Caco-2 (cell line): ENCODE measurements at regions not wholly inside any gene's neighbourhood (a gene's known extent, or its start where the extent isn't known, plus 50 kb on each side); places are given as distances from the start of the nearest gene placed in this dataset.

ENCODE experiments used
- BruUV-seq: library from RNA; stranded (reverse); fragments of 400-500 nt; replicated peaks from 2 replicates; lab custom pipeline; 2021; lab: Mats Ljungman, UMichigan
- CTCF ChIA-PET: fragments of 300-600 bp; sonication (Branson Sonifier 250); formaldehyde crosslinking; loops from one replicate; lab custom pipeline; 2022; ENCODE audit warnings: antibody characterized with exemption; lab: Charles Lee
- POLR2A ChIA-PET: fragments of 300-600 bp; sonication (Branson Sonifier 250); formaldehyde crosslinking; loops from one replicate; lab custom pipeline; 2022; ENCODE audit warnings: antibody characterized with exemption; lab: Charles Lee
- DNase-seq, 2 experiments: peaks; one replicate each; pipeline versions ENCODE4 v3.0.0 to v3.0.0-alpha.2; 2020 to 2022
- H3K27me3 ChIP-seq: replicated peaks from 2 replicates; pipeline ENCODE4 v1.6.0; 2011; ENCODE audit warnings: low read length; ENCODE audit not compliant: control insufficient read depth, insufficient read depth
- H3K36me3 ChIP-seq: 2 replicates; pipeline ENCODE4 v1.5.1; 2011; ENCODE audit warnings: low read length; ENCODE audit not compliant: control insufficient read depth, insufficient read depth
- H3K4me1 ChIP-seq: fragments of 250-450 bp; sonication (Bioruptor Pico); 2 replicates; pipeline ENCODE4 v1.5.1; 2020; ENCODE audit warnings: mild to moderate bottlenecking
- H3K4me3 ChIP-seq: 2 replicates; pipeline ENCODE4 v1.5.1; 2011; ENCODE audit warnings: low read depth, mild to moderate bottlenecking, control low read depth, low read length
- H3K9me3 ChIP-seq: fragments of 250-450 bp; sonication (Bioruptor Pico); 2 replicates; pipeline ENCODE4 v1.5.1; 2020; ENCODE audit warnings: mild to moderate bottlenecking, moderate library complexity
- H3K27ac Mint-ChIP-seq: one replicate; pipeline ENCODE4 v1.8.0; 2022; ENCODE audit warnings: mixed read lengths; ENCODE audit not compliant: unreplicated experiment
- H3K27me3 Mint-ChIP-seq: one replicate; pipeline ENCODE4 v1.8.0; 2022; ENCODE audit warnings: mixed read lengths; ENCODE audit not compliant: insufficient read depth, unreplicated experiment
- H3K36me3 Mint-ChIP-seq: one replicate; pipeline ENCODE4 v1.8.0; 2022; ENCODE audit warnings: mild to moderate bottlenecking, mixed read lengths; ENCODE audit not compliant: insufficient read depth, unreplicated experiment
- H3K4me1 Mint-ChIP-seq: one replicate; pipeline ENCODE4 v1.8.0; 2022; ENCODE audit warnings: low read depth, mixed read lengths; ENCODE audit not compliant: unreplicated experiment
- H3K4me3 Mint-ChIP-seq: one replicate; pipeline ENCODE4 v1.8.0; 2022; ENCODE audit warnings: mild to moderate bottlenecking, moderate library complexity, mixed read lengths; ENCODE audit not compliant: unreplicated experiment
- H3K9me3 Mint-ChIP-seq: one replicate; pipeline ENCODE4 v1.8.0; 2022; ENCODE audit warnings: mixed read lengths; ENCODE audit not compliant: unreplicated experiment
- intact Hi-C: fragments of 100-400 bp; cut with micrococcal nuclease; formaldehyde crosslinking; loops from one replicate; pipeline ENCODE4 v1.10.0; 2022; ENCODE audit not compliant: unreplicated experiment
- TF ChIP-seq, protein P1 (sequence below), 2 experiments: fragments of 200-600 bp in 1 of 2; IDR thresholded peaks; 1 replicate in 1 of 2; 2 replicates in 1 of 2; pipeline versions ENCODE4 v1.5.1 to v1.8.0; 2011 to 2022; ENCODE audit warnings: antibody characterized with exemption in 1 of 2, control low read depth in 1 of 2, inconsistent platforms in 1 of 2, low read depth in 1 of 2, low read length in 1 of 2, mild to moderate bottlenecking in 1 of 2, moderate library complexity in 1 of 2; ENCODE audit not compliant: insufficient read depth in 1 of 2, severe bottlenecking in 1 of 2, unreplicated experiment in 1 of 2

GRCh38 chr3:168881804-168882203 lies 781.7 kb downstream of the MECOM start:
- POLR2A ChIA-PET: no interaction called here
- CTCF ChIA-PET: no interaction called here

GRCh38 chr3:168878655-168879054 lies 782.9 kb upstream of the GOLIM4 start:
- H3K4me3 ChIP-seq: no peak overlapping the region
- CTCF ChIA-PET: no interaction called here

More at GRCh38 chr3:168881804-168882203, 781.7 kb downstream of the MECOM start:
- Histone ChIP-seq H3K4me3 (no peak overlapping the region), H3K27me3 (no peaks in the 10 kb centered on the region), H3K36me3 (no peaks in the 10 kb centered on the region), H3K9me3 (no peaks in the 10 kb centered on the region), H3K4me1 (peaks cover 14% of the 10 kb centered on the region)
- Mint-ChIP-seq H3K36me3 (no peaks in the 10 kb centered on the region), H3K4me3 (no peak overlapping the region), H3K27ac (no peak overlapping the region), H3K9me3 (no peaks in the 10 kb centered on the region), H3K4me1 (peaks cover 9% of the 10 kb centered on the region), H3K27me3 (no peaks in the 10 kb centered on the region)
- no TSS peak for BruUV-seq
- no peak for DNase-seq
- intact Hi-C loops: no loop called here
- TF ChIP-seq, protein P1, sequence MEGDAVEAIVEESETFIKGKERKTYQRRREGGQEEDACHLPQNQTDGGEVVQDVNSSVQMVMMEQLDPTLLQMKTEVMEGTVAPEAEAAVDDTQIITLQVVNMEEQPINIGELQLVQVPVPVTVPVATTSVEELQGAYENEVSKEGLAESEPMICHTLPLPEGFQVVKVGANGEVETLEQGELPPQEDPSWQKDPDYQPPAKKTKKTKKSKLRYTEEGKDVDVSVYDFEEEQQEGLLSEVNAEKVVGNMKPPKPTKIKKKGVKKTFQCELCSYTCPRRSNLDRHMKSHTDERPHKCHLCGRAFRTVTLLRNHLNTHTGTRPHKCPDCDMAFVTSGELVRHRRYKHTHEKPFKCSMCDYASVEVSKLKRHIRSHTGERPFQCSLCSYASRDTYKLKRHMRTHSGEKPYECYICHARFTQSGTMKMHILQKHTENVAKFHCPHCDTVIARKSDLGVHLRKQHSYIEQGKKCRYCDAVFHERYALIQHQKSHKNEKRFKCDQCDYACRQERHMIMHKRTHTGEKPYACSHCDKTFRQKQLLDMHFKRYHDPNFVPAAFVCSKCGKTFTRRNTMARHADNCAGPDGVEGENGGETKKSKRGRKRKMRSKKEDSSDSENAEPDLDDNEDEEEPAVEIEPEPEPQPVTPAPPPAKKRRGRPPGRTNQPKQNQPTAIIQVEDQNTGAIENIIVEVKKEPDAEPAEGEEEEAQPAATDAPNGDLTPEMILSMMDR (IDR thresholded peaks at IDR 0.05; ENCODE audit: insufficient read depth in 1 of 2, low read depth in 1 of 2, low read length in 1 of 2, severe bottlenecking in 1 of 2, unreplicated experiment in 1 of 2): no peak

GRCh38 chr3:168877899-168878298 lies 782.2 kb upstream of the GOLIM4 start:
- POLR2A ChIA-PET: no interaction called here
- Histone ChIP-seq H3K4me3 (no peak overlapping the region), H3K36me3 (no peaks in the 10 kb centered on the region), H3K9me3 (no peaks in the 10 kb centered on the region), H3K4me1 (peaks cover 14% of the 10 kb centered on the region), H3K27me3 (no peaks in the 10 kb centered on the region)
- peaks cover 9% of the 10 kb centered on the region for H3K4me1 Mint-ChIP-seq
- CTCF ChIA-PET: no interaction called here
- H3K9me3 Mint-ChIP-seq: no peaks in the 10 kb centered on the region
- H3K4me3 Mint-ChIP-seq: no peak overlapping the region
- no peaks in the 10 kb centered on the region for H3K36me3 Mint-ChIP-seq
- TF ChIP-seq, protein P1 (IDR thresholded peaks at IDR 0.05; ENCODE audit: insufficient read depth in 1 of 2, low read depth in 1 of 2, low read length in 1 of 2, severe bottlenecking in 1 of 2, unreplicated experiment in 1 of 2): no peak
- H3K27me3 Mint-ChIP-seq: no peaks in the 10 kb centered on the region
- H3K27ac Mint-ChIP-seq: no peak overlapping the region
- intact Hi-C loops: loop anchor here (1.0 kb wide), 1 partner anchor 8 kb away; no protein-coding TSS in a partner anchor
- no TSS peak for BruUV-seq
- no peak for DNase-seq

More at GRCh38 chr3:168878655-168879054, 782.9 kb upstream of the GOLIM4 start:
- H3K4me1 ChIP-seq: peaks cover 14% of the 10 kb centered on the region
- Mint-ChIP-seq H3K9me3 (no peaks in the 10 kb centered on the region), H3K36me3 (no peaks in the 10 kb centered on the region), H3K27ac (no peak overlapping the region), H3K27me3 (no peaks in the 10 kb centered on the region), H3K4me3 (no peak overlapping the region), H3K4me1 (peaks cover 9% of the 10 kb centered on the region)
- H3K27me3 ChIP-seq: no peaks in the 10 kb centered on the region
- no TSS peak for BruUV-seq
- POLR2A ChIA-PET: no interaction called here
- TF ChIP-seq, protein P1 (IDR thresholded peaks at IDR 0.05; ENCODE audit: insufficient read depth in 1 of 2, low read depth in 1 of 2, low read length in 1 of 2, severe bottlenecking in 1 of 2, unreplicated experiment in 1 of 2): no peak
- no peak for DNase-seq
- intact Hi-C loops: loop anchor here (1.0 kb wide), 1 partner anchor 8 kb away; no protein-coding TSS in a partner anchor
- no peaks in the 10 kb centered on the region for H3K9me3 ChIP-seq
- H3K36me3 ChIP-seq: no peaks in the 10 kb centered on the region
